Kidney (tissue), 13 donors: ENCODE measurements at regions not wholly inside any gene's neighbourhood (a gene's known extent, or its start where the extent isn't known, plus 50 kb on each side); places are given as distances from the start of the nearest gene placed in this dataset.

Source experiments
- DNase-seq, 5 donors: peaks; one replicate each; pipeline ENCODE4 v3.0.0-alpha.2; 2013 to 2020
- FAIRE-seq: peaks from 2 replicates; lab custom pipeline; 2012; peaks lifted over from hg19 to GRCh38; lab: Jason Lieb, UNC
- H3K27ac ChIP-seq, 2 donors: one replicate each; pipeline ENCODE4 v1.7.0; 2013; ENCODE audit warnings: low read depth in 2 of 2, low read length in 2 of 2, inconsistent platforms in 1 of 2
- H3K27me3 ChIP-seq: one replicate; pipeline ENCODE4 v1.7.1; 2013; ENCODE audit warnings: low read length, inconsistent platforms; ENCODE audit not compliant: control insufficient read depth, insufficient read depth
- H3K36me3 ChIP-seq, 3 donors: one replicate each; pipeline versions ENCODE4 v1.7.0 to v1.7.1; 2013; ENCODE audit warnings: low read length in 3 of 3, control low read depth in 1 of 3, inconsistent platforms in 1 of 3; ENCODE audit not compliant: insufficient read depth in 3 of 3, control insufficient read depth in 2 of 3
- H3K4me1 ChIP-seq, 3 donors: one replicate each; pipeline versions ENCODE4 v1.7.0 to v1.7.1; 2013; ENCODE audit warnings: low read length in 3 of 3, inconsistent platforms in 1 of 3, low read depth in 1 of 3; ENCODE audit not compliant: control insufficient read depth in 2 of 3, insufficient read depth in 2 of 3
- H3K4me3 ChIP-seq, 3 donors: one replicate each; pipeline versions ENCODE4 v1.7.0 to v1.8.1; 2013; ENCODE audit warnings: low read length in 3 of 3, control low read depth in 1 of 3, inconsistent platforms in 1 of 3
- H3K9ac ChIP-seq, 3 donors: one replicate each; pipeline versions ENCODE4 v1.7.0 to v1.7.1; 2013; ENCODE audit warnings: low read length in 3 of 3, control low read depth in 1 of 3, inconsistent platforms in 1 of 3
- H3K9me3 ChIP-seq, 3 donors: one replicate each; pipeline versions ENCODE4 v1.7.0 to v1.7.1; 2013; ENCODE audit warnings: low read length in 3 of 3, control low read depth in 1 of 3, inconsistent platforms in 1 of 3; ENCODE audit not compliant: control insufficient read depth in 2 of 3, insufficient read depth in 1 of 3
- intact Hi-C: fragments of 100-400 bp; cut with DNase I; formaldehyde crosslinking; loops from one replicate; pipeline ENCODE4 v1.11.1; 2022
- TF ChIP-seq, protein P1 (sequence below): IDR thresholded peaks from 3 replicates; pipeline ENCODE4 v1.5.1; 2012; ENCODE audit warnings: mild to moderate bottlenecking, moderate library complexity, borderline replicate concordance; ENCODE audit not compliant: insufficient read depth; ENCODE audit errors: extremely low read depth
- donor health status: control.
- donor health status: control.
- donor health status: control.
- donor health status: control.
- donor health status: control.
- donor health status: DM: yes; HTN: yes; CAD: no.
- donor health status: Normal renal cell carcinoma (clear cell type).

DNA sequence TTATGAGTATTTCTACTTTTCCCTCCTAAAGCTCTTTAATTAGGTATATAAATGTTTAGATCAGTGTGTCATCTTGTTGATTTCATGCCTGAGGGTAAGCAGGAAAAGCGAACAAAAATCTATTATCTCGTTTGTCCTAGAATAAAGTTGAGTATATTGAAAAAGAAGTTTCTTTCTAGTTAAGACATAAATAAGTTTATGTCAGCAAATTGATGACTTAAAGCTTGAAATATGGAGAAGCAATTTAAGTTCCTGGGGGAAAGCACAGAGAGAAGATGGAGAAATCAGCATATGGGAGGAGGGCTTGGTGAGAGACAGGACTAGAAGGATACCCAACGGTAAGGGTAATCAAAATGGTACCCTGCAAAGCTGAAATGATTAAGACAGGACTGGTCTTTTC, 813.4 kb downstream of the MTRR start:
- TF ChIP-seq, protein P1, sequence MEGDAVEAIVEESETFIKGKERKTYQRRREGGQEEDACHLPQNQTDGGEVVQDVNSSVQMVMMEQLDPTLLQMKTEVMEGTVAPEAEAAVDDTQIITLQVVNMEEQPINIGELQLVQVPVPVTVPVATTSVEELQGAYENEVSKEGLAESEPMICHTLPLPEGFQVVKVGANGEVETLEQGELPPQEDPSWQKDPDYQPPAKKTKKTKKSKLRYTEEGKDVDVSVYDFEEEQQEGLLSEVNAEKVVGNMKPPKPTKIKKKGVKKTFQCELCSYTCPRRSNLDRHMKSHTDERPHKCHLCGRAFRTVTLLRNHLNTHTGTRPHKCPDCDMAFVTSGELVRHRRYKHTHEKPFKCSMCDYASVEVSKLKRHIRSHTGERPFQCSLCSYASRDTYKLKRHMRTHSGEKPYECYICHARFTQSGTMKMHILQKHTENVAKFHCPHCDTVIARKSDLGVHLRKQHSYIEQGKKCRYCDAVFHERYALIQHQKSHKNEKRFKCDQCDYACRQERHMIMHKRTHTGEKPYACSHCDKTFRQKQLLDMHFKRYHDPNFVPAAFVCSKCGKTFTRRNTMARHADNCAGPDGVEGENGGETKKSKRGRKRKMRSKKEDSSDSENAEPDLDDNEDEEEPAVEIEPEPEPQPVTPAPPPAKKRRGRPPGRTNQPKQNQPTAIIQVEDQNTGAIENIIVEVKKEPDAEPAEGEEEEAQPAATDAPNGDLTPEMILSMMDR: no peak
- no peak for FAIRE-seq
- Histone ChIP-seq H3K4me1 (no peaks in the 10 kb centered on the region), H3K27ac (no peak overlapping the region), H3K9me3 (no peaks in the 10 kb centered on the region), H3K9ac (no peak overlapping the region), H3K27me3 (no peaks in the 10 kb centered on the region), H3K4me3 (no peak overlapping the region), H3K36me3 (no peaks in the 10 kb centered on the region)
- no peak for DNase-seq
- intact Hi-C loops: no loop called here

DNA sequence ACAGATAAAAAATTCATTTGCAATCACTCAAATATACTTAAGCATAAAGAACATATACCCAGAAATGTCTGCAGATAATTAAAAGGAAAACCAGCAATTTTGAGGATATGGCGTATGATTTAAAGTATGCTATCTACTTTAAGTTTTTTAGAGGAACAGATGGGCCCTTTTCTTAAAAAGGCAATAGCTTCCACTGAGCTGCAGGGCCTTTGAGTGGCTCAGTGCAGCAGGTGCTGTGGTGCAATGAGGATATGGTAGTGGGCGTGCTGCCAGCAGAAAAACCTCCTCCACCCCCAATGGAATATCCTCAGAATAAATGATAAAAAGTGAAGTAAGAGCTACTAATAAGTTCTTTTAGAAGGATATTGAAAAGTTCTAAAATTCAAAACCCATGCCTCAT, 814.5 kb downstream of the MTRR start:
- FAIRE-seq (no peak), DNase-seq (no peak)
- H3K4me1 ChIP-seq: no peaks in the 10 kb centered on the region
- intact Hi-C loops: no loop called here
- no peak overlapping the region for H3K9ac ChIP-seq
- TF ChIP-seq, protein P1: no peak
- H3K4me3 ChIP-seq: no peak overlapping the region
- no peak overlapping the region for H3K27ac ChIP-seq
- H3K9me3 ChIP-seq: no peaks in the 10 kb centered on the region
- no peaks in the 10 kb centered on the region for H3K36me3 ChIP-seq
- no peaks in the 10 kb centered on the region for H3K27me3 ChIP-seq

DNA sequence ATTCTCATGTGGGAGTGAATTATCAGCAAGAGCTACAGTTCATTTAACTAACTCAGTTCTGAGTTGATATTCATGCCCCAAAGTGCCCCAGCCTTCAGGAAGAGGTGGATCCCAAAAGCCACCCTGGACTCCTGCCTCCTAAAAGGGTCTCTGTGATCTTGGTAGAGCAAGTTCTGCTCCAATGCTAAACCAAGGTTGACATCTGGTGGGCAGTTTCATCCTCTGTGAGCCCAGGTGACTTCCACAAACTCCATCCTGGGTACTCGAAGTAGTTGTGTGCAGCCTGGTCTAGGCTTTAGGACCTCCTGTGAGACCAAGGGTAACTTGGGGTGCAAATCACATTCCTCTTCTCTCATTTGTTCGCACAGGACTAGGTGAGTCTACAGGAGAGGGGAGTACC, 816.8 kb downstream of the MTRR start:
- no peaks in the 10 kb centered on the region for H3K4me1 ChIP-seq
- H3K27ac ChIP-seq: no peak overlapping the region
- TF ChIP-seq, protein P1: no peak
- no peaks in the 10 kb centered on the region for H3K27me3 ChIP-seq
- no peak for FAIRE-seq
- intact Hi-C loops: no loop called here
- no peaks in the 10 kb centered on the region for H3K9me3 ChIP-seq
- DNase-seq: peak in 2 of 5 donors; percentile 12 to 13
- H3K9ac ChIP-seq: no peak overlapping the region
- H3K4me3 ChIP-seq: no peak overlapping the region
- no peaks in the 10 kb centered on the region for H3K36me3 ChIP-seq

DNA sequence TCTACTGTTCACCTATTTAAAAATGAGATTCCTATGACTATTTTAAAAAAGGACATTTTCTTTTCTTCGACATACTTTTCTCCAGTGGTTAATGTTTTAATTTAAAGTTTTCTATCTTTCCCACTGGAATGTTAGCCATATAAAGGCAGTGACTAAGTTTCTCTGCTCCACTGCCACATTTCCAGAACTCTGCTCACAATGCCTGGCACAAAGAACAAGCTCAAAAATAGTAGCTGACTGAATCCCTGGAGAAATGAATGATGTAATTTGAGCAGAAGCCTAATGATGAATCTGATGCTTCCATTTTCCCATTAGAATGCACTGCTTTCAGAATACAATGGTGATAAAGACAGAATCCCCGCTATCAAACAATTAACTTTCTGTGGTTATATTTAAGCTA, 817.8 kb downstream of the MTRR start:
- no peaks in the 10 kb centered on the region for H3K9me3 ChIP-seq
- no peak overlapping the region for H3K27ac ChIP-seq
- H3K4me1 ChIP-seq: no peaks in the 10 kb centered on the region
- H3K9ac ChIP-seq: no peak overlapping the region
- TF ChIP-seq, protein P1: no peak
- no peak for FAIRE-seq
- H3K27me3 ChIP-seq: no peaks in the 10 kb centered on the region
- no peaks in the 10 kb centered on the region for H3K36me3 ChIP-seq
- DNase-seq: no peak
- H3K4me3 ChIP-seq: no peak overlapping the region
- intact Hi-C loops: no loop called here
